Aorta (tissue), 5 donors: ENCODE measurements at regions not wholly inside any gene's neighbourhood (a gene's known extent, or its start where the extent isn't known, plus 50 kb on each side); places are given as distances from the start of the nearest gene placed in this dataset.
"Not testable (repeated sequence)": the region's sequence is repeated elsewhere in the genome, so short reads cannot be mapped to it uniquely, and the experiment has no call there.

ENCODE experiments used
- ATAC-seq: fragments of 200-7000 bp; cut with Tn5 transposase; one replicate; pipeline ENCODE4 v1.9.1; 2022; ENCODE audit warnings: moderate library complexity; ENCODE audit not compliant: low FRiP score
- DNase-seq, 2 donors: peaks; one replicate each; pipeline ENCODE4 v3.0.0-alpha.2; 2020
- H3K27ac ChIP-seq, 2 donors: one replicate each; pipeline ENCODE4 v1.5.1; 2013; ENCODE audit warnings: low read length in 2 of 2, mild to moderate bottlenecking in 2 of 2, moderate library complexity in 2 of 2, control low read depth in 1 of 2, inconsistent platforms in 1 of 2, low read depth in 1 of 2
- H3K27me3 ChIP-seq, 2 donors: one replicate each; pipeline ENCODE4 v1.6.1; 2013; ENCODE audit warnings: control low read depth in 1 of 2, low read length in 1 of 2, mild to moderate bottlenecking in 1 of 2, moderate library complexity in 1 of 2; ENCODE audit not compliant: insufficient read depth in 2 of 2, control insufficient read depth in 1 of 2
- H3K36me3 ChIP-seq, 2 donors: one replicate each; pipeline ENCODE4 v1.6.1; 2013; ENCODE audit warnings: control low read depth in 1 of 2, low read length in 1 of 2, mild to moderate bottlenecking in 1 of 2; ENCODE audit not compliant: insufficient read depth in 2 of 2, control insufficient read depth in 1 of 2
- H3K4me1 ChIP-seq, 2 donors: one replicate each; pipeline ENCODE4 v1.6.1; 2013; ENCODE audit warnings: low read length in 2 of 2, control low read depth in 1 of 2, mild to moderate bottlenecking in 1 of 2, moderate library complexity in 1 of 2; ENCODE audit not compliant: insufficient read depth in 2 of 2, control insufficient read depth in 1 of 2
- H3K4me3 ChIP-seq, 2 donors: one replicate each; pipeline ENCODE4 v1.5.1; 2013; ENCODE audit warnings: low read length in 2 of 2, control low read depth in 1 of 2, mild to moderate bottlenecking in 1 of 2
- H3K9me3 ChIP-seq: one replicate; pipeline ENCODE4 v1.6.1; 2013; ENCODE audit warnings: mild to moderate bottlenecking, low read length; ENCODE audit not compliant: control insufficient read depth
- WGBS, 2 donors: extraction: QIAGEN DNeasy Blood & Tissue Kit; methylation state at CpG; one replicate each; pipeline ENCODE4 v1.1.7; 2013; 5-methylcytosine and 5-hydroxymethylcytosine counted together
- intact Hi-C, 2 donors: fragments of 100-400 bp; cut with DNase I; formaldehyde crosslinking; loops; one replicate each; pipeline versions ENCODE4 v1.14.2 to v1.15.0; 2022
- microRNA-seq, 2 donors: library from miRNA; unstranded; fragments of <30 nt; microRNA quantifications; one replicate each; pipeline ENCODE4 v1.2.0, GENCODE V29; 2020
- donor health status: healthy with polysubstance abuse.
- donor health status: Bipolar disorder and iron deficiency.
- donor health status: DM: no; HTN: no; CAD: no.
- donor health status: DM: no; HTN: no; CAD: no.
- donor health status: DM: yes; HTN: yes; CAD: no.

- ATAC-seq (no peak), DNase-seq (no peak)
- H3K27me3 ChIP-seq = no peaks in the 10 kb centered on the region
- no peak overlapping the region for H3K27ac ChIP-seq
- no peak overlapping the region for H3K4me3 ChIP-seq
- H3K36me3 ChIP-seq = no peaks in the 10 kb centered on the region
- intact Hi-C loops = no loop called here
- H3K9me3 ChIP-seq = no peaks in the 10 kb centered on the region
- WGBS, 2 donors = 71 to 92% methylated on average over 6 of the region's 6 CpGs
- no peaks in the 10 kb centered on the region for H3K4me1 ChIP-seq
Observed at GRCh38 chrX:123121241-123121640, 62.8 kb upstream of the GRIA3 start.

- WGBS, 2 donors = 68 to 85% methylated on average over 3 of the region's 3 CpGs
- not testable (repeated sequence) for H3K4me3 ChIP-seq
Observed at GRCh38 chrX:123129805-123130204, 54.3 kb upstream of the GRIA3 start.

More at GRCh38 chrX:123129805-123130204, 54.3 kb upstream of the GRIA3 start:
- H3K27ac ChIP-seq, H3K9me3 ChIP-seq, H3K36me3 ChIP-seq, H3K27me3 ChIP-seq, ATAC-seq, intact Hi-C loops, DNase-seq, H3K4me1 ChIP-seq: not testable (repeated sequence)

Small RNAs in the stretch of these regions (microRNA-seq; reads per million reads assigned to microRNA genes)
- gene MIR3672 = 0 reads per million in 2 donors
